PFSK-1 (cell line): ENCODE measurements at regions not wholly inside any gene's neighbourhood (a gene's known extent, or its start where the extent isn't known, plus 50 kb on each side); places are given as distances from the start of the nearest gene placed in this dataset.

Experiments used
- FOXP2 ChIP-seq: optimal IDR thresholded peaks from 2 replicates; pipeline ENCODE3; 2011; ENCODE audit warnings: borderline replicate concordance, control low read depth, inconsistent platforms; ENCODE audit not compliant: insufficient read depth; ENCODE audit errors: extremely low read length, extremely low read depth
- POLR2AphosphoS5 ChIP-seq: IDR thresholded peaks from 2 replicates; pipeline ENCODE4 v1.6.1; 2012; ENCODE audit warnings: low read depth, mild to moderate bottlenecking, control low read depth, low read length, moderate library complexity
- SIN3A ChIP-seq: IDR thresholded peaks from 2 replicates; pipeline ENCODE4 v1.6.1; 2012; ENCODE audit warnings: mild to moderate bottlenecking, low read length, moderate library complexity, borderline replicate concordance; ENCODE audit not compliant: insufficient read depth
- TAF1 ChIP-seq: IDR thresholded peaks from 2 replicates; pipeline ENCODE4 v1.6.1; 2012; ENCODE audit warnings: low read length, control low read depth, borderline replicate concordance; ENCODE audit not compliant: insufficient read depth
- TF ChIP-seq, protein P1 (sequence below), 2 experiments: IDR thresholded peaks; 2 replicates each; pipeline versions ENCODE4 v1.6.1 to v1.8.0; 2011 to 2012; ENCODE audit warnings: low read depth in 2 of 2, low read length in 2 of 2, control low read depth in 1 of 2, inconsistent platforms in 1 of 2, mild to moderate bottlenecking in 1 of 2, moderate library complexity in 1 of 2; ENCODE audit not compliant: insufficient read depth in 1 of 2

DNA sequence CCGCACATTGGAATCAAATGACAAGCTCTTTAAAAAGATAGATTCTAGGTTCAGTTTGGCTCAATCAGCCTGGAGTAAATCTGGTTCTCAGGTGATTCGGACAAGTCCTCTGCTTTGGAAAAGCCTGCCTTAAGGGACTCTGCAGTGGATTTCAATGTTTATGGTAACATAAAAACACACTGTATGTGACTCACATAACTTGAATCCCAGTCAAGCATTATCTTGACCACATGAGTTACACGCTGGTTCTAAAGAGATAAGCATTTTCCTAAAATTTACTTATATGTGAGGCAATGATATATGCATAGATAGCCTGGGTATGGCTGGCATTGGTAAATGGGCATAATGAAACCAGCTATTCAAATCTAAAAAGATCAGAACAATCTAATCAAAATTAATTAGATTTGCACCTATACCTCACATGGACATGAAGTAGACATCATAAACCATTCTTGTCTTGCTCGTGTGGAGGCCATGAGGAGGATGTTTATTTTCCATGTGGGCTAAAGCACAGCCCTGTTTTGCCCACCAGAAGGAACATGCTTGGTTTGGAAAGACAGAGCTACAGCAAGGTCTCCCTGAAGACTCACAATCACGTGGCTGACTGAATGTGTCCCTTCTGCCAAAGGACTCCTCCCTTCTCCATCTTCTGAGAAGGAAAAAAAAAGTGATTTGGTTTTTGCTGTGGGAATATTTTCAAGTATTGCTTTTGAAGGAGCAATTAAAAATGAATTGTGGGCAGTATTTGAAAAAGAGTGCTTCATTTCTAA lies 351.7 kb downstream of the DIRAS2 start:
- TF ChIP-seq TAF1 (no peak), POLR2AphosphoS5 (no peak), FOXP2 (no peak), SIN3A (no peak)
- TF ChIP-seq, protein P1, sequence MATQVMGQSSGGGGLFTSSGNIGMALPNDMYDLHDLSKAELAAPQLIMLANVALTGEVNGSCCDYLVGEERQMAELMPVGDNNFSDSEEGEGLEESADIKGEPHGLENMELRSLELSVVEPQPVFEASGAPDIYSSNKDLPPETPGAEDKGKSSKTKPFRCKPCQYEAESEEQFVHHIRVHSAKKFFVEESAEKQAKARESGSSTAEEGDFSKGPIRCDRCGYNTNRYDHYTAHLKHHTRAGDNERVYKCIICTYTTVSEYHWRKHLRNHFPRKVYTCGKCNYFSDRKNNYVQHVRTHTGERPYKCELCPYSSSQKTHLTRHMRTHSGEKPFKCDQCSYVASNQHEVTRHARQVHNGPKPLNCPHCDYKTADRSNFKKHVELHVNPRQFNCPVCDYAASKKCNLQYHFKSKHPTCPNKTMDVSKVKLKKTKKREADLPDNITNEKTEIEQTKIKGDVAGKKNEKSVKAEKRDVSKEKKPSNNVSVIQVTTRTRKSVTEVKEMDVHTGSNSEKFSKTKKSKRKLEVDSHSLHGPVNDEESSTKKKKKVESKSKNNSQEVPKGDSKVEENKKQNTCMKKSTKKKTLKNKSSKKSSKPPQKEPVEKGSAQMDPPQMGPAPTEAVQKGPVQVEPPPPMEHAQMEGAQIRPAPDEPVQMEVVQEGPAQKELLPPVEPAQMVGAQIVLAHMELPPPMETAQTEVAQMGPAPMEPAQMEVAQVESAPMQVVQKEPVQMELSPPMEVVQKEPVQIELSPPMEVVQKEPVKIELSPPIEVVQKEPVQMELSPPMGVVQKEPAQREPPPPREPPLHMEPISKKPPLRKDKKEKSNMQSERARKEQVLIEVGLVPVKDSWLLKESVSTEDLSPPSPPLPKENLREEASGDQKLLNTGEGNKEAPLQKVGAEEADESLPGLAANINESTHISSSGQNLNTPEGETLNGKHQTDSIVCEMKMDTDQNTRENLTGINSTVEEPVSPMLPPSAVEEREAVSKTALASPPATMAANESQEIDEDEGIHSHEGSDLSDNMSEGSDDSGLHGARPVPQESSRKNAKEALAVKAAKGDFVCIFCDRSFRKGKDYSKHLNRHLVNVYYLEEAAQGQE (IDR thresholded peaks at IDR 0.05; ENCODE audit: insufficient read depth in 1 of 2, low read depth in 2 of 2, low read length in 2 of 2): no peak

DNA sequence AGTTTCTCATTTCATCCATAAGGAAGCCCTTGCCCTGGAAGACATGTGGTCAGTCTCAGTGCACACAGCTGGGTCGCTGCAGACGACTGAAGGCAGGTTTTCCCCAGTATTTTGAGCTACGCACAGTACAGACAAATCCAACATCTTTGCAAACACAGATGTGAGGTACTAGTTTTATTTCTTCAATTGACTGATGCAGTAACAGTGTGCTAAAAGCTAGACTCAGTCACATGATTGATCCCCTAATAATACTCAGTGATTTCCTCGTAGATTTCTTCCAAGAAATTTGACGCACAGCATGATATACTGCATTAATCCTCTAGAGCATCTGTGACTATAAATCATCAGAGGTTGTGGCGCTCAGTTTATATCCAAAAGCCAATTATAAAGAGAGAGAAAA lies 346.1 kb downstream of the DIRAS2 start:
- TF ChIP-seq FOXP2 (no peak), TAF1 (no peak), SIN3A (no peak), POLR2AphosphoS5 (no peak)
- TF ChIP-seq, protein P1 (IDR thresholded peaks at IDR 0.05; ENCODE audit: insufficient read depth in 1 of 2, low read depth in 2 of 2, low read length in 2 of 2): no peak

DNA sequence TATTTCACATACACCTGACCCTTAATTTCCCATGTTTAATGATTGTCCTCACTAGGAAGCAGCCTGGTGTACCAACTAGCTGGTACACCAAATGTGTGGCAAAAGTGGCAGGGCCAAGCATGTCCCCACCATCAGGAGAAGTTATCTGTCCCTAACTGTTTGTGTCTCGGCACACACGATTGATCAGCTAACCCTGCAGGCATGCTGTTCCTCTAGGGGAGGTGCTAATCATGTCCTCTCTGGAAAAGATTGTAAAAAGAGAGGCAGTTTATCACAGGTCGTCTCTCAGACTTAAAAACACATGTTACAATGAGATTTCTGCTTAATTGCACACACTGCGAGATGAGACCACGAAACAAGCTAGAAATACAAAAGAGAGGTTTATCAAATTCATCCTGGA lies 342.7 kb downstream of the DIRAS2 start:
- TF ChIP-seq TAF1: no peak
- TF ChIP-seq, protein P1 (IDR thresholded peaks at IDR 0.05; ENCODE audit: insufficient read depth in 1 of 2, low read depth in 2 of 2, low read length in 2 of 2): no peak
- TF ChIP-seq SIN3A: no peak
- TF ChIP-seq FOXP2: no peak
- no peak for TF ChIP-seq POLR2AphosphoS5

DNA sequence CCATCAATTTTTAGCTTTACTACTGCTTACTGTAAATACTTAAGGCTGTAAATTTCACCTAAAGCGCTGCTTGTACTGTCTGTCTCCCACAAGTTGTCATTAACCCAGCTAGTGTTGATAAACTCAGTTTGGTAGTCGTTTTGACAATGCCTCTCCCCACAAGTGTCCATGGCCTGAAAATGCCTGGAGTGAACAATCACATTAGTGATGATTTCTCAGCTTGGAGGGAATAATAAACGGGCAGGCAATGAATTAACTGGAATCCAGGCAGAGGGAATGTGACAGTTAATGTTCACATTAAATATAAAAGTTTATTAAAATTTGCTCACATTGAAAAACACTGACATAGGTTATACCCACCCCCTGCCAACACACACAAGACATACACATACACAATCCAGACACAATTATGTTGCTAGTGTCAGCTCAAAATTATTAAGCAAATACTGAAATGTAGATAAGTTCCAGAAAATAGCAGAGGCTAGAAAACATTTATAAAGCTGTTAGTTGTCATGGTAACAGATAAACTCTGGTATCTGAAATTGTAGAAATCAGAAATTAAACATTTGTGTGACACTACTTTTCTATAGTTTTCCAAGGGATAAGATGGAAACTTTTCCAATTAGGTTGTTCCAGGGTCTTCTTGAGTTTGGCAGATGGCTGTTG lies 341.9 kb downstream of the DIRAS2 start:
- TF ChIP-seq SIN3A: no peak
- no peak for TF ChIP-seq FOXP2
- no peak for TF ChIP-seq TAF1
- TF ChIP-seq, protein P1 (IDR thresholded peaks at IDR 0.05; ENCODE audit: insufficient read depth in 1 of 2, low read depth in 2 of 2, low read length in 2 of 2): no peak
- no peak for TF ChIP-seq POLR2AphosphoS5
